Body of pancreas (tissue), 4 donors: ENCODE measurements at regions not wholly inside any gene's neighbourhood (a gene's known extent, or its start where the extent isn't known, plus 50 kb on each side); places are given as distances from the start of the nearest gene placed in this dataset.

Experiments used
- ATAC-seq: fragments of 150-250 bp; one replicate; pipeline ENCODE4 v1.9.1; 2016
- DNase-seq, 4 donors: peaks; one replicate each; pipeline ENCODE4 v3.0.0-alpha.2; 2019
- H3K27ac ChIP-seq, 4 donors: fragments of 200-600 bp; sonication (generic); 1 replicate in 3 of 4; 2 replicates in 1 of 4; pipeline versions ENCODE4 v1.5.1 to v1.6.1; 2016 to 2019; ENCODE audit warnings: mild to moderate bottlenecking in 1 of 4, mixed read lengths in 1 of 4, moderate library complexity in 1 of 4
- H3K27me3 ChIP-seq, 2 donors: fragments of 200-600 bp; sonication (generic); one replicate each; pipeline ENCODE4 v1.6.0; 2016; ENCODE audit warnings: mild to moderate bottlenecking in 1 of 2
- H3K36me3 ChIP-seq, 2 donors: fragments of 200-600 bp; sonication (generic); replicated peaks in 1 of 2; 2 replicates each; pipeline ENCODE4 v1.5.1; 2016; ENCODE audit warnings: low read depth in 2 of 2; ENCODE audit not compliant: insufficient read depth in 1 of 2
- H3K4me1 ChIP-seq: fragments of 200-600 bp; sonication (generic); one replicate; pipeline ENCODE4 v1.6.0; 2016
- H3K4me3 ChIP-seq, 2 donors: fragments of 200-600 bp; sonication (generic); 1 replicate in 1 of 2; 2 replicates in 1 of 2; pipeline ENCODE4 v1.5.1; 2016 to 2019
- H3K9me3 ChIP-seq, 3 donors: fragments of 200-600 bp; sonication (generic); 1 replicate in 2 of 3; 2 replicates in 1 of 3; pipeline ENCODE4 v1.5.1; 2016
- POLR2A ChIP-seq, 3 donors: fragments of 450-650 bp; IDR thresholded peaks; one replicate each; pipeline ENCODE4 v1.6.1; 2016; ENCODE audit warnings: antibody characterized with exemption in 3 of 3, mild to moderate bottlenecking in 2 of 3
- WGBS, 2 donors: methylation state at CpG; one replicate each; pipeline ENCODE4 v1.1.5; 2017; 5-methylcytosine and 5-hydroxymethylcytosine counted together
- intact Hi-C: fragments of 100-400 bp; cut with DNase I; formaldehyde crosslinking; loops from one replicate; pipeline ENCODE4 v1.15.1; 2023
- TF ChIP-seq, protein P1 (sequence below), 7 experiments: fragments of 450-650 bp in 4 of 7; fragments of 200-600 bp in 3 of 7; sonication (generic) in 3 of 7; IDR thresholded peaks; one replicate each; pipeline ENCODE4 v1.5.1; 2016 to 2019; ENCODE audit warnings: antibody characterized with exemption in 7 of 7

DNA sequence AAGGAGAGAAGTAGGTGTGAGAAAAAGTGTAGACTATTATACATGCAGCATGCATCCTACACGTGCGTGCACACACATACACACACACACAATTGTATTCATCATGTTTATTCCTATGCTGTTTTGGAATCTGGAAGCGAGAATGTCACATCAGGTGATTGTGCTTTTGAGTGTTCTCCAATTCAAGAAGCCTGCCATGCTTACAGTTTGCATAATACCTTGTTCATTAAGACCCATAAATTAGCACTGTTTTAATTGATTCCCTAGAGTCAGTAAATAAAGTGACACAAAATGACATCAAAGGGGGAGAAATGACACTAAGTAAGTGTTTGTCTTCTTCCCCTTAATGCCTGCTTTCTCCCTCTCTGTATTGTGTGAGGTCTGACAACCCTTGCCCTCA lies 336.1 kb upstream of the IGFBP7 start:
- no peak for TF ChIP-seq POLR2A (IDR thresholded peaks at IDR 0.05)
- TF ChIP-seq, protein P1, sequence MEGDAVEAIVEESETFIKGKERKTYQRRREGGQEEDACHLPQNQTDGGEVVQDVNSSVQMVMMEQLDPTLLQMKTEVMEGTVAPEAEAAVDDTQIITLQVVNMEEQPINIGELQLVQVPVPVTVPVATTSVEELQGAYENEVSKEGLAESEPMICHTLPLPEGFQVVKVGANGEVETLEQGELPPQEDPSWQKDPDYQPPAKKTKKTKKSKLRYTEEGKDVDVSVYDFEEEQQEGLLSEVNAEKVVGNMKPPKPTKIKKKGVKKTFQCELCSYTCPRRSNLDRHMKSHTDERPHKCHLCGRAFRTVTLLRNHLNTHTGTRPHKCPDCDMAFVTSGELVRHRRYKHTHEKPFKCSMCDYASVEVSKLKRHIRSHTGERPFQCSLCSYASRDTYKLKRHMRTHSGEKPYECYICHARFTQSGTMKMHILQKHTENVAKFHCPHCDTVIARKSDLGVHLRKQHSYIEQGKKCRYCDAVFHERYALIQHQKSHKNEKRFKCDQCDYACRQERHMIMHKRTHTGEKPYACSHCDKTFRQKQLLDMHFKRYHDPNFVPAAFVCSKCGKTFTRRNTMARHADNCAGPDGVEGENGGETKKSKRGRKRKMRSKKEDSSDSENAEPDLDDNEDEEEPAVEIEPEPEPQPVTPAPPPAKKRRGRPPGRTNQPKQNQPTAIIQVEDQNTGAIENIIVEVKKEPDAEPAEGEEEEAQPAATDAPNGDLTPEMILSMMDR (IDR thresholded peaks at IDR 0.05), result no peak
- Histone ChIP-seq H3K4me1 (peaks cover 31% of the 10 kb centered on the region), H3K27ac (no peak overlapping the region), H3K36me3 (no peaks in the 10 kb centered on the region), H3K27me3 (no peaks in the 10 kb centered on the region), H3K4me3 (no peak overlapping the region), H3K9me3 (no peaks in the 10 kb centered on the region)
- ATAC-seq (no peak), DNase-seq (no peak)
- intact Hi-C loops, result no loop called here
- WGBS, 2 donors, result 79 to 80% methylated on average over 3 of the region's 3 CpGs

DNA sequence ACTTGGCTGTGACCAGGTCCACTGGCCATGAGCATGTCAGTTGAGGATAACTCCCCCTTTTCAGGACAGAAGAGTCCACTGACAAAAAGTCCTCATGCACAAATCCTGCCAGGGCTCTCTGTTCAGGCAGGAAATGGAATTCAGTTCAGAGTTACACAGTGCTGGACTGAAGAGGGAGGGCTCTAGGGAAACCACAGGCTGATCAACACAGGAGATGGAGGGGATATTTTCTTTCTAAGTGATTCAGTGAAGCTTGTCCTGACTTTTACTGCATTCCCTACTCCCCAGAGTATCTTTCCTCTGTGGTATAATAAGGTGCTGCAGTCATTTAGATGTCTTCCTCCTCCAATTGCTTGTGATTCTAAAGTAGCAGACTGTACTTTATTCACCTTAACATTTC lies 335.5 kb upstream of the IGFBP7 start:
- intact Hi-C loops, result no loop called here
- no peak for ATAC-seq
- Histone ChIP-seq H3K4me1 (peaks cover 31% of the 10 kb centered on the region), H3K4me3 (no peak overlapping the region), H3K27ac (no peak overlapping the region), H3K27me3 (no peaks in the 10 kb centered on the region), H3K36me3 (no peaks in the 10 kb centered on the region), H3K9me3 (no peaks in the 10 kb centered on the region)
- DNase-seq, result no peak
- TF ChIP-seq, protein P1 (IDR thresholded peaks at IDR 0.05), result no peak
- no peak for TF ChIP-seq POLR2A (IDR thresholded peaks at IDR 0.05)

DNA sequence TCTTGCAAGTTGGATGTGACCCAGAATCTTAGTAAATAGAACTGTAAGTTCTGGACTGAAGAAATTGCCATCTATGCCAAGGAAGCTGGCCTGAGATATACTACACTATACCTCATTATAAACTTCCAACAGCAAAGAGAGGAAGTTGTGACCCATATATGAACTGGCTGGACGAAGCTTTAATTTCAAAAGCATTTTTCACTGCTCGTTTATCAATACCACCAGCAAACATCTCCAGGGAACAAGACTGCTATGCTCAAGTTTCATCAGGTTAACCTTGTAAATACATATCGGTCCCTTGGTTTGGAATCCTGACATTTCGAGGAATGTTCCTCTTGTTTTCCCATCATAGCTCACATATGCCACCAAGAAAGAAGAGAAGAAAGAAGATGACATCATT lies 334.5 kb upstream of the IGFBP7 start:
- H3K4me3 ChIP-seq, result no peak overlapping the region
- H3K27ac ChIP-seq, result no peak overlapping the region
- intact Hi-C loops, result no loop called here
- H3K36me3 ChIP-seq, result no peaks in the 10 kb centered on the region
- H3K27me3 ChIP-seq, result no peaks in the 10 kb centered on the region
- no peaks in the 10 kb centered on the region for H3K9me3 ChIP-seq
- WGBS, 2 donors, result 42 to 46% methylated on average over 4 of the region's 4 CpGs
- ATAC-seq (no peak), DNase-seq (no peak)
- TF ChIP-seq, protein P1 (IDR thresholded peaks at IDR 0.05), result no peak
- no peak for TF ChIP-seq POLR2A (IDR thresholded peaks at IDR 0.05)
- H3K4me1 ChIP-seq, result peaks cover 31% of the 10 kb centered on the region

DNA sequence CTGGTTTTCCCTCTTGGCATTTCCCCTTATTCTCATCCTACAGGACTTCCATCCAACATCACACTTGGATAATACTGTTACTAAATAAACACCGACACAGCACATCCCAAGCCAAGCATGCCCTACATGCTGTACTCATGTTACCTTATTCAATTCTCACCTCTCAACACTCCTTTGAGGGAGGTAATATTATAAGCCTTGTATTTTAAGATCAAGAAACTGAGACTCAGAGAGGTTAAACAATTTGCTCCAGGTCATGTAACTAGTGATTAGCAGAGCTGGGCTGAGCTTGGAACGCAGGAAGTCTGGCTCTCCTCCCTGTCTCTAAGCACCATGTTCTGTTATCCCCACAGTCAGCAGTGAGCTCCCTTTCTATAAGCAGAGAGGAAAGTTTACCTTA lies 333.6 kb upstream of the IGFBP7 start:
- Histone ChIP-seq H3K4me1 (peaks cover 31% of the 10 kb centered on the region), H3K27me3 (no peaks in the 10 kb centered on the region), H3K4me3 (no peak overlapping the region), H3K9me3 (no peaks in the 10 kb centered on the region), H3K36me3 (no peaks in the 10 kb centered on the region), H3K27ac (peak overlapping the region in 2 of 4 donors; percentile 11 to 24)
- WGBS, 2 donors, result 29 to 39% methylated on average over 2 of the region's 2 CpGs
- DNase-seq (no peak), ATAC-seq (no peak)
- no peak for TF ChIP-seq POLR2A (IDR thresholded peaks at IDR 0.05)
- TF ChIP-seq, protein P1 (IDR thresholded peaks at IDR 0.05), result no peak
- intact Hi-C loops, result no loop called here

DNA sequence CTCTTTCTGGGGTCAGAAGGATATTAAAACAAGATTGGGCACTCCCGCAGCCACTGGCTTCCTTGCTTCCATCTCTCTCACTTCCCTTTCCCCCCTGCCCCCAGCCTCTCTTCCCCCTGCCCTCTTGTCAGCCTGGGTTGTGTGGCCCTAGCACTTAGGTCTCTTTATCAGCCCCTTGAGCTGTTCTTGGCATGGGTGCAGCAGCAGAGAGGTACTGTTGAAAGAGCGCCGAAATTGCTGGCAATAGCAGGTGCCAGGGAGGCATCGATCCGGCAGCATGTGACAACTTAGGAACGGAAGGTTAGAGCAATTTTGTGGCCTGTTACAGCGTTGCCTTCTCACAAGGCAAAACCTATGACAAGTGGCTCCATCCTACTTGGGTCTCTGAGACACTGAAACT lies 333.1 kb upstream of the IGFBP7 start:
- WGBS, 2 donors, result 34 to 36% methylated on average over 7 of the region's 7 CpGs
- DNase-seq (peak; percentile 77 to 85 (median 84)), ATAC-seq (peak; percentile 84)
- no peaks in the 10 kb centered on the region for H3K36me3 ChIP-seq
- no peaks in the 10 kb centered on the region for H3K9me3 ChIP-seq
- H3K4me1 ChIP-seq, result peaks cover 31% of the 10 kb centered on the region
- H3K27me3 ChIP-seq, result no peaks in the 10 kb centered on the region
- TF ChIP-seq, protein P1 (IDR thresholded peaks at IDR 0.05), result no peak
- TF ChIP-seq POLR2A (IDR thresholded peaks at IDR 0.05), result no peak
- peak overlapping the region; percentile 11 to 39 (median 18) for H3K27ac ChIP-seq
- intact Hi-C loops, result no loop called here
- H3K4me3 ChIP-seq, result no peak overlapping the region
